ENCODE measurements at regions not wholly inside any gene's neighbourhood (a gene's known extent, or its start where the extent isn't known, plus 50 kb on each side); places are given as distances from the start of the nearest gene placed in this dataset.

- TF ChIP-seq, protein P1, sequence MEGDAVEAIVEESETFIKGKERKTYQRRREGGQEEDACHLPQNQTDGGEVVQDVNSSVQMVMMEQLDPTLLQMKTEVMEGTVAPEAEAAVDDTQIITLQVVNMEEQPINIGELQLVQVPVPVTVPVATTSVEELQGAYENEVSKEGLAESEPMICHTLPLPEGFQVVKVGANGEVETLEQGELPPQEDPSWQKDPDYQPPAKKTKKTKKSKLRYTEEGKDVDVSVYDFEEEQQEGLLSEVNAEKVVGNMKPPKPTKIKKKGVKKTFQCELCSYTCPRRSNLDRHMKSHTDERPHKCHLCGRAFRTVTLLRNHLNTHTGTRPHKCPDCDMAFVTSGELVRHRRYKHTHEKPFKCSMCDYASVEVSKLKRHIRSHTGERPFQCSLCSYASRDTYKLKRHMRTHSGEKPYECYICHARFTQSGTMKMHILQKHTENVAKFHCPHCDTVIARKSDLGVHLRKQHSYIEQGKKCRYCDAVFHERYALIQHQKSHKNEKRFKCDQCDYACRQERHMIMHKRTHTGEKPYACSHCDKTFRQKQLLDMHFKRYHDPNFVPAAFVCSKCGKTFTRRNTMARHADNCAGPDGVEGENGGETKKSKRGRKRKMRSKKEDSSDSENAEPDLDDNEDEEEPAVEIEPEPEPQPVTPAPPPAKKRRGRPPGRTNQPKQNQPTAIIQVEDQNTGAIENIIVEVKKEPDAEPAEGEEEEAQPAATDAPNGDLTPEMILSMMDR (IDR thresholded peaks at IDR 0.05): no peak
- TF ChIP-seq EP300 (IDR thresholded peaks at IDR 0.05): no peak
- no peak for TF ChIP-seq POLR2A (IDR thresholded peaks at IDR 0.05)
Measured at GRCh38 chr1:113219828-113220227, 146.8 kb downstream of the LRIG2 start.

Measured in gastroesophageal sphincter (tissue), 3 donors.